Stimulated activated CD4-positive, alpha-beta T cell treated with anti-CD3 and anti-CD28 coated beads, TNF-alpha, amount 100 ng/mL, for 48 hours (primary cell): ENCODE measurements at regions not wholly inside any gene's neighbourhood (a gene's known extent, or its start where the extent isn't known, plus 50 kb on each side); places are given as distances from the start of the nearest gene placed in this dataset.

ENCODE experiments used
- DNase-seq, 3 donors: peaks; one replicate each; pipeline ENCODE4 v3.0.0-alpha.2; 2020; ENCODE audit warnings: low read depth in 3 of 3

GRCh38 chr4:22874334-22874912 is 181.7 kb downstream of the GBA3 start:
- no peak for DNase-seq

GRCh38 chr4:22873899-22874298 is 181.2 kb downstream of the GBA3 start:
- DNase-seq: no peak

GRCh38 chr4:22870847-22871449 is 178.2 kb downstream of the GBA3 start:
- DNase-seq: no peak

GRCh38 chr4:22869235-22869634 is 176.5 kb downstream of the GBA3 start:
- DNase-seq: no peak
